T-helper 17 cell (primary cell): ENCODE measurements at regions not wholly inside any gene's neighbourhood (a gene's known extent, or its start where the extent isn't known, plus 50 kb on each side); places are given as distances from the start of the nearest gene placed in this dataset.

ENCODE experiments used
- ATAC-seq: fragments of 150-1000 bp; cut with Tn5 transposase; 2 replicates; pipeline ENCODE4 v1.10.0; 2021; ENCODE audit warnings: mild to moderate bottlenecking, moderate library complexity
- DNase-seq, 3 donors: peaks; one replicate each; pipeline versions ENCODE4 v3.0.0 to v3.0.0-alpha.2; 2020 to 2021
- H3K9me3 ChIP-seq: one replicate; pipeline ENCODE4 v1.7.0; 2013; ENCODE audit warnings: low read length, mild to moderate bottlenecking; ENCODE audit not compliant: control insufficient read depth, poor library complexity, severe bottlenecking
- H3K27ac Mint-ChIP-seq: one replicate; pipeline ENCODE4 v1.8.0; 2022; ENCODE audit warnings: mild to moderate bottlenecking, moderate library complexity, mixed read lengths
- H3K27me3 Mint-ChIP-seq: one replicate; pipeline ENCODE4 v1.8.0; 2022; ENCODE audit warnings: mixed read lengths
- H3K36me3 Mint-ChIP-seq: one replicate; pipeline ENCODE4 v1.8.0; 2022; ENCODE audit warnings: low read depth, mixed read lengths
- H3K4me1 Mint-ChIP-seq: one replicate; pipeline ENCODE4 v1.8.0; 2022; ENCODE audit warnings: mild to moderate bottlenecking, mixed read lengths
- H3K4me3 Mint-ChIP-seq: one replicate; pipeline ENCODE4 v1.8.0; 2022; ENCODE audit warnings: mild to moderate bottlenecking, moderate library complexity, mixed read lengths

DNA sequence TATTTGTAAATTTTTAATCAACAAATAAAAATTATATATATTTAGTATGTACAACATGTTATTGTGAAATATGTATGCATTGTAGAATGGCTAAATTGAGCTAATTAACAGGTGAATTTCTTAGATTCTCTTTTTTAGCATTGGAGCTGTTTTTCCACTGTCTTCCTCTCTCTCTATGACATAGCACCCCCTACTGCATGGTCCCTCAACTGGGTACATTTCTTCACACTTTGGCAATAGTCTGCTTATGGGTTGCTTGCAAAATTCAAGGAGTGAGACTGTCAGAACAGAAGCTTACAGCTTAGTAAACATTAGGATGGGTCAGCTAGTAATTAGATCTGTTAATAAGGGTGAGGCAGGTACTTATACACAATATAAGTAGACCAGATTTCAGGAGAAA, 658.5 kb upstream of the MGAT4C start:
- Mint-ChIP-seq H3K27ac (no peak overlapping the region), H3K27me3 (no peaks in the 10 kb centered on the region), H3K4me1 (no peaks in the 10 kb centered on the region), H3K4me3 (no peak overlapping the region), H3K36me3 (no peaks in the 10 kb centered on the region)
- DNase-seq (no peak), ATAC-seq (no peak)
- H3K9me3 ChIP-seq = no peaks in the 10 kb centered on the region

DNA sequence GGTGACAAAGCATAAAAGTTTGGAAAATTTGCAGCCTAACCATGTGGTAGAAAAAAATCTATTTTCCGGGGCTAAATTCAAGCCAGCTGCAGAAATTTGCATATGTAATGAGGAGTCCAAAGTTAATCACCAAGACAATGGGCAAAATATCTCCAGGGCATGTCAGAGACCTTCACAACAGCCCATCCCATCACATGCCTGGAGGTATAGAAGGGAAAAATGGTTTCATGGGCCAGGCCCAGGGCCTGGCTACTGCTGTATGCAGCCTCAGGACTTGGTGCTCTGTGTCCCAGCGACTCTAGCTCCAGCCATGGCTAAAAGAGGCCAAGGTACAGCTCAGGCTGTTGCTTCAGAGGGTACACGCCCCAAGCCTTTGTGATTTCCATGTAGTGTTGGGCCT, 655.8 kb upstream of the MGAT4C start:
- H3K4me3 Mint-ChIP-seq = no peak overlapping the region
- no peak for DNase-seq
- no peaks in the 10 kb centered on the region for H3K36me3 Mint-ChIP-seq
- H3K27me3 Mint-ChIP-seq = no peaks in the 10 kb centered on the region
- no peak overlapping the region for H3K27ac Mint-ChIP-seq
- no peaks in the 10 kb centered on the region for H3K4me1 Mint-ChIP-seq
- no peaks in the 10 kb centered on the region for H3K9me3 ChIP-seq
- no peak for ATAC-seq

DNA sequence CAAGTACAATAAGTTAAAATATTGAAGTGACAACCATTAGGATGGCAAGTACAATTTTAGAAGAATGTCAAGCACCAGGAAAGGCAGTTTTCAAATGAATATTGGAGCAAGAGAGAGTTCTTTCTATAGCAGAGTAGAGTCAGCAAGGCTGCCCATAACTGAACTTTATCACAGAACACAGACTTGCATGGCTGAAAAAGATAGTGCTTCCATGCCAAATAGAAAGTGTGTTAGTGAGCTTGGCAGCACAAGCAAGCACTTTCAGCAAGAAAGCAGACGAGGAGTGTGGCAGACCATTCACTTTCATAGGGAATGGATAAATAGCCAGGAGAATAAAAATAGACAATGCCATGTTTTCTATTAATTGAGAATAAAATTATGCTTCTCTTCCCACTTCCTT, 647.0 kb upstream of the MGAT4C start:
- Mint-ChIP-seq H3K4me3 (no peak overlapping the region), H3K4me1 (no peaks in the 10 kb centered on the region), H3K27ac (no peak overlapping the region), H3K27me3 (no peaks in the 10 kb centered on the region), H3K36me3 (no peaks in the 10 kb centered on the region)
- no peaks in the 10 kb centered on the region for H3K9me3 ChIP-seq
- DNase-seq = no peak
- ATAC-seq = no peak

DNA sequence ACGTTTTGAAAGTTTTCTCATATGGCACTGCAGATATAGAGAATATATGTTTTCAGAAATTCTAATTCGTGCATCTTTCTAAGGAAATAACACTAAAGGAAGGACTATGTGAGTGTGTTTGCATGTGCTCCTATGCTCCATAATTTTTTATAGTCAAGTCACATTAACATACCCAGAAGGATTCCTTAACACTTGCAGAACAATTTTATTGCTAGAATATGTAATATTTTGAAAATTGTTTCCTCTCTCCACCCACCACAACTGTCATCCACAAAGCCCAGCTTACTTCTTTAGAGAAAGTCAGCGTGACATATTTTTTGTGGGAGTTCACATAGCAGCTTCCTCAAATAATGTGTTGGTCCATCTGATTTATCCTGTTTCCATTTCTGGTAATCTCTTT, 604.6 kb upstream of the MGAT4C start:
- no peak overlapping the region for H3K4me3 Mint-ChIP-seq
- ATAC-seq = no peak
- no peaks in the 10 kb centered on the region for H3K4me1 Mint-ChIP-seq
- H3K36me3 Mint-ChIP-seq = no peaks in the 10 kb centered on the region
- H3K27me3 Mint-ChIP-seq = no peaks in the 10 kb centered on the region
- H3K9me3 ChIP-seq = no peaks in the 10 kb centered on the region
- no peak for DNase-seq
- no peak overlapping the region for H3K27ac Mint-ChIP-seq

DNA sequence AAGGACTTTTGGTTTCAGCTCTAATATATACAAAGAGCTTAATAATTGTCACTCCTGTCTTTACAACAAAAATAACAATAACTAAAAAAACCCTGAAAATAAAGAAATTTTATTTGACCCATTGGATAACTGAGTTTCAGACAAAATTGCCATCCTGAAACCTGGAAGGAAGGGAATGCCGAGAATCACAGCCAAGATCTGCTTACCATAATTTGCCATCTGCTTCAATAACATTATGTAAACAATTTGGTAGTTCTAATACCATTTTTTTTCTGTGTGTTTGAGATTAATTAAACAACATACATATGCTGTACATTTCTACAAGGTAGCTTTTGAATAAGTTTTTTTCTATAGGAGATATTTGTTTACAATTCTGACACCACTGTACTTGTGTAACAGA, 596.3 kb upstream of the MGAT4C start:
- Mint-ChIP-seq H3K27me3 (no peaks in the 10 kb centered on the region), H3K36me3 (no peaks in the 10 kb centered on the region), H3K27ac (no peak overlapping the region), H3K4me3 (no peak overlapping the region), H3K4me1 (no peaks in the 10 kb centered on the region)
- no peaks in the 10 kb centered on the region for H3K9me3 ChIP-seq
- ATAC-seq (no peak), DNase-seq (no peak)

DNA sequence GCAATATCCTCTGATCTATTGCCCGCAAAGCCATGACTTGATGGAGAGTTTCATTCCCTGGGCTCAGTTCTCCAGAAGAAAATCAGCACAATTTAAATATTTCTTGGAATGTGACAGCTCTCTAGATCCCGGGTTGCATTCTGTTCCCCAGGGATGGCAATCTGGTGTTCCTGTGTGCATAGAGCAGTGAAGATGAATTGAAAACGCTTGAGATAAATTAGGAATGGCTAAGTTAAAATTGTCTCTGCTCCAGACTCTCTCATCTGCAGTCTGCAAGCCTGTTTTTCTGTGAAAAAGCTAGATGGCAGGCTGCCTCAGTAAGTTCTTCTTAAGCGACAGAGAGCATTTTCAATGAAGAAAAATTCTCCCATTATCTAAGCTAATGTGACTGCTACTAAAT, 582.5 kb upstream of the MGAT4C start:
- Mint-ChIP-seq H3K36me3 (no peaks in the 10 kb centered on the region), H3K27me3 (no peaks in the 10 kb centered on the region), H3K4me3 (no peak overlapping the region), H3K4me1 (no peaks in the 10 kb centered on the region), H3K27ac (no peak overlapping the region)
- DNase-seq (no peak), ATAC-seq (no peak)
- H3K9me3 ChIP-seq = no peaks in the 10 kb centered on the region

DNA sequence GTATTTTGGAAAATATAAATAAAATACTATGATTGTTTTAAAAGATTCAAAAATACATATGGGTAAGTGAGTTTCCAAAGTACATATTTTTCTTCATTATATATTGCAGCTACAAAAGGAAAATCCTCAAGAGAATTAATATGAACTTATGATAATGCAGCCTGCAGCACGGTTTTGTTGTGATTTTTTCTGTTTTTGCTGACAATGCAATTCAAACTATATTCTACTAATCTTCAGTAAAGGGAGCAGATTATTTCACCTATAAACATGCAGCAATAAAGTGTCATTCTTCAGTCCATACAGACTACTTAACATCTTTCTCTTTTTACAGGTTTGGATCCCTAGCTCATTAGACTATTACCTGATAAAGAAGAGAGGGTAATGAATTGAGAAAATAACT, 582.1 kb upstream of the MGAT4C start:
- no peak overlapping the region for H3K4me3 Mint-ChIP-seq
- no peaks in the 10 kb centered on the region for H3K9me3 ChIP-seq
- ATAC-seq = no peak
- no peak overlapping the region for H3K27ac Mint-ChIP-seq
- H3K4me1 Mint-ChIP-seq = no peaks in the 10 kb centered on the region
- DNase-seq = no peak
- no peaks in the 10 kb centered on the region for H3K36me3 Mint-ChIP-seq
- H3K27me3 Mint-ChIP-seq = no peaks in the 10 kb centered on the region

GRCh38 chr12:86837246-86837645, 581.1 kb upstream of the MGAT4C start:
- H3K9me3 ChIP-seq = no peaks in the 10 kb centered on the region
- no peaks in the 10 kb centered on the region for H3K27me3 Mint-ChIP-seq
- H3K4me3 Mint-ChIP-seq = no peak overlapping the region
- H3K27ac Mint-ChIP-seq = no peak overlapping the region
- DNase-seq (no peak), ATAC-seq (no peak)
- no peaks in the 10 kb centered on the region for H3K4me1 Mint-ChIP-seq
- no peaks in the 10 kb centered on the region for H3K36me3 Mint-ChIP-seq

DNA sequence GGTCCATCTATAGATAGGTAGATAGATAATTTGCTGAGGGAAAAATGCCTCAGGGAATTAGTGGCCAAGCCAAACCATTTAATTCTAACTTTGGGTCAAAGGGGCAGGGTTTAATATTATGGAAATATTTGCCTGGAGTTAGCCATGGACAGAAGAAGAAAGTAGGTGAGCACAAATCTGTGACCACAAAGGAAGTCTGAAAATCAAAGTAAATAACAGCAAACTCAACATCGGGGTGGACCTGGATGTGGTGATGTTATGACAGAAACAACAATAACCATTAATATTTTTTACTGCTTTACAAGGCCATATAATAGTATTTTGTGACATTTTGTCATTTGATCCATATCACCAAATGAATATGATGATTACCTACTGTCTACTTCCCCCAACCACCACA, 578.0 kb upstream of the MGAT4C start:
- H3K4me1 Mint-ChIP-seq = no peaks in the 10 kb centered on the region
- H3K4me3 Mint-ChIP-seq = no peak overlapping the region
- no peak overlapping the region for H3K27ac Mint-ChIP-seq
- H3K36me3 Mint-ChIP-seq = no peaks in the 10 kb centered on the region
- no peaks in the 10 kb centered on the region for H3K27me3 Mint-ChIP-seq
- no peaks in the 10 kb centered on the region for H3K9me3 ChIP-seq
- ATAC-seq (no peak), DNase-seq (no peak)

- no peak overlapping the region for H3K4me3 Mint-ChIP-seq
- no peaks in the 10 kb centered on the region for H3K27me3 Mint-ChIP-seq
- no peaks in the 10 kb centered on the region for H3K4me1 Mint-ChIP-seq
- DNase-seq (no peak), ATAC-seq (no peak)
- H3K36me3 Mint-ChIP-seq = no peaks in the 10 kb centered on the region
- H3K9me3 ChIP-seq = no peaks in the 10 kb centered on the region
- H3K27ac Mint-ChIP-seq = no peak overlapping the region
Observed at GRCh38 chr12:86827409-86827808, 571.2 kb upstream of the MGAT4C start.

GRCh38 chr12:86826051-86826450, 569.9 kb upstream of the MGAT4C start:
- Mint-ChIP-seq H3K36me3 (no peaks in the 10 kb centered on the region), H3K4me3 (no peak overlapping the region), H3K27ac (no peak overlapping the region), H3K27me3 (no peaks in the 10 kb centered on the region), H3K4me1 (no peaks in the 10 kb centered on the region)
- DNase-seq (no peak), ATAC-seq (no peak)
- no peaks in the 10 kb centered on the region for H3K9me3 ChIP-seq

DNA sequence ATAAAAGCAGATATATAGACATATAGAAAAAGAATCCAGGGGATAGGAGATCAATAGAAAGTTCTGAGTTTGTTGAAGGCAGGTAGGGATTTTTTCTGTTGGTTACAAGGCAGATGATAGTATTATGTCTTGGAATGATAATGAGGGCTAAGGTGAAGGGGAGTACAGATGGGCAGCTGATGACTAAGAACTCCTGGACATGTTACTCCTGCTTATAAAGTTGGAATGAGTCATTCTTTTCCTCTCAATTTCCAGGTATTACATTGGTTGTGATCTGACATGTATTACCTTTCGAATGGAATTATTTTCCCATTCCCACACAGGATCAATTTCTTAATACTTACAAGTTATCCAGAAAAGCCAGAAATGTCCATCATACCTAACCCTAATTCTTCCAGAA, 545.2 kb upstream of the MGAT4C start:
- H3K9me3 ChIP-seq = no peaks in the 10 kb centered on the region
- Mint-ChIP-seq H3K4me3 (no peak overlapping the region), H3K27me3 (no peaks in the 10 kb centered on the region), H3K27ac (no peak overlapping the region), H3K4me1 (no peaks in the 10 kb centered on the region), H3K36me3 (no peaks in the 10 kb centered on the region)
- DNase-seq (no peak), ATAC-seq (no peak)

DNA sequence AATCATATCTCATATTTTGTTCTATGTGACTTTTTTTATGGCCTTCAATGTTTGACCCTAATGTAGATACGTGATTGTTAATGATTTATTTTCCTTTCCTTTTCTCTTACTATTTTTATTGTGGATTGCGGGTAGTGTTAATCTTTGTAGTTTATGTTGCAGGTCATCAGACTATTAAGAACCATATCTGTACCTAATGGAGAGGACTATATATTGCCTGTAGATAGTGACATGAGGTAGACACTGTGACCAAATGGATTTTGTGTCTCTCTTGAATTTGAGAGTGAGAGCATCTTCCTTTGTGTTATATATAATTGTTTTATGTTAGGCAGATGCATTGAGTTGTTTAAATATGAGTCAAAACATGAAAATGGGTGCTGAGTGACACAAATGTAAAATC, 543.4 kb upstream of the MGAT4C start:
- no peak for ATAC-seq

GRCh38 chr12:86796550-86796949, 540.4 kb upstream of the MGAT4C start:
- ATAC-seq (no peak), DNase-seq (no peak)
- no peak overlapping the region for H3K4me3 Mint-ChIP-seq
- no peaks in the 10 kb centered on the region for H3K4me1 Mint-ChIP-seq
- no peaks in the 10 kb centered on the region for H3K27me3 Mint-ChIP-seq
- H3K36me3 Mint-ChIP-seq = no peaks in the 10 kb centered on the region
- no peaks in the 10 kb centered on the region for H3K9me3 ChIP-seq
- H3K27ac Mint-ChIP-seq = no peak overlapping the region

More for the DNA sequence above, 543.4 kb upstream of the MGAT4C start:
- Mint-ChIP-seq H3K4me3 (no peak overlapping the region), H3K36me3 (no peaks in the 10 kb centered on the region), H3K27ac (no peak overlapping the region), H3K4me1 (no peaks in the 10 kb centered on the region), H3K27me3 (no peaks in the 10 kb centered on the region)
- no peak for DNase-seq
- no peaks in the 10 kb centered on the region for H3K9me3 ChIP-seq

DNA sequence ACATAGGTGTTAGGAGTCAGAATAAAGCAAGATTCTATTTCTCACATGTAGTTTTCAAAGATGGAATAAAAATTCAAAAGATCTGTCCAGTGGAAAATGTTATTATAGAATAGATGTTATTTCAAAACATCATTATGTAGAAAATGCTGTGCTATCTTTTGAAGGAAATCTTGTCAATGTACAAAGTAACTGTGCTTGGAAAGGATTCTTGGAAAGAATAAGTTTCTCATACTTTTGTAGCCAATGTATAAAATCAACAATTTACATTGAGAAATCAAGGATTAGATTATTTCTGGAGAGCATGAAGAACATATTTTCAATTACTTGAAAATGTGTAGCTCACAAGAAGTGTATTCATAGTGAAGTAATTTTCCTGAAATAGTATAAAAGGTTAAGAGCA, 532.5 kb upstream of the MGAT4C start:
- no peaks in the 10 kb centered on the region for H3K9me3 ChIP-seq
- DNase-seq = no peak
- H3K27ac Mint-ChIP-seq = no peak overlapping the region
- H3K4me3 Mint-ChIP-seq = no peak overlapping the region
- no peaks in the 10 kb centered on the region for H3K4me1 Mint-ChIP-seq
- H3K36me3 Mint-ChIP-seq = no peaks in the 10 kb centered on the region
- no peak for ATAC-seq
- no peaks in the 10 kb centered on the region for H3K27me3 Mint-ChIP-seq
